H9 (cell line): ENCODE measurements at regions not wholly inside any gene's neighbourhood (a gene's known extent, or its start where the extent isn't known, plus 50 kb on each side); places are given as distances from the start of the nearest gene placed in this dataset.

ENCODE experiments used
- DNase-seq: peaks from one replicate; pipeline ENCODE4 v3.0.0-alpha.2; 2017
- H2AFZ ChIP-seq: one replicate; pipeline ENCODE4 v1.6.1; 2013; ENCODE audit warnings: mild to moderate bottlenecking, low read length, control low read depth, moderate library complexity
- H2AK5ac ChIP-seq: 2 replicates; pipeline ENCODE4 v1.6.1; 2013; ENCODE audit warnings: low read length, control low read depth, mixed read lengths; ENCODE audit not compliant: insufficient read length
- H2BK120ac ChIP-seq: one replicate; pipeline ENCODE4 v1.6.1; 2013; ENCODE audit warnings: low read depth, mild to moderate bottlenecking, low read length, control low read depth, inconsistent platforms; ENCODE audit not compliant: poor library complexity, severe bottlenecking
- H2BK12ac ChIP-seq: 2 replicates; pipeline ENCODE4 v1.6.1; 2013; ENCODE audit warnings: low read length, control low read depth, mixed read lengths, low read depth; ENCODE audit not compliant: insufficient read length
- H2BK15ac ChIP-seq: 2 replicates; pipeline ENCODE4 v1.6.1; 2013; ENCODE audit warnings: low read depth, low read length, control low read depth
- H2BK20ac ChIP-seq: one replicate; pipeline ENCODE4 v1.6.1; 2013; ENCODE audit warnings: low read depth, mild to moderate bottlenecking, low read length, control low read depth, inconsistent platforms; ENCODE audit not compliant: poor library complexity, severe bottlenecking
- H2BK5ac ChIP-seq: 2 replicates; pipeline ENCODE4 v1.6.1; 2013; ENCODE audit warnings: low read length, control low read depth, mixed read lengths; ENCODE audit not compliant: insufficient read length
- H3K14ac ChIP-seq: 2 replicates; pipeline ENCODE4 v1.6.1; 2013; ENCODE audit warnings: low read length, control low read depth; ENCODE audit not compliant: insufficient read depth
- H3K18ac ChIP-seq: 2 replicates; pipeline ENCODE4 v1.6.1; 2013; ENCODE audit warnings: low read depth, mild to moderate bottlenecking, mixed read lengths, low read length, control low read depth; ENCODE audit not compliant: insufficient read length
- H3K23ac ChIP-seq: 2 replicates; pipeline ENCODE4 v1.6.1; 2013; ENCODE audit warnings: low read length, control low read depth, mixed read lengths, low read depth; ENCODE audit not compliant: insufficient read length
- H3K23me2 ChIP-seq: 2 replicates; pipeline ENCODE4 v1.6.1; 2013; ENCODE audit warnings: low read depth, mild to moderate bottlenecking, mixed read lengths, low read length, control low read depth; ENCODE audit not compliant: insufficient read length, poor library complexity, severe bottlenecking
- H3K27ac ChIP-seq: 2 replicates; pipeline ENCODE4 v1.5.1; 2013; ENCODE audit warnings: low read length, control low read depth, mixed read lengths, low read depth; ENCODE audit not compliant: insufficient read length
- H3K27me3 ChIP-seq: 2 replicates; pipeline ENCODE4 v1.6.1; 2013; ENCODE audit warnings: low read length, control low read depth, inconsistent platforms; ENCODE audit not compliant: insufficient read depth
- H3K4ac ChIP-seq: 2 replicates; pipeline ENCODE4 v1.6.1; 2013; ENCODE audit warnings: low read depth, mild to moderate bottlenecking, control low read depth, inconsistent platforms, low read length, moderate library complexity
- H3K4me1 ChIP-seq: 2 replicates; pipeline ENCODE4 v1.6.1; 2013; ENCODE audit warnings: low read length, control low read depth, inconsistent platforms; ENCODE audit not compliant: insufficient read depth
- H3K4me2 ChIP-seq: 2 replicates; pipeline ENCODE4 v1.6.1; 2013; ENCODE audit warnings: low read length, control low read depth, mixed read lengths; ENCODE audit not compliant: insufficient read length, insufficient read depth
- H3K56ac ChIP-seq: 2 replicates; pipeline ENCODE4 v1.6.1; 2013; ENCODE audit warnings: low read depth, mild to moderate bottlenecking, mixed read lengths, low read length, control low read depth; ENCODE audit not compliant: insufficient read length
- H3K79me1 ChIP-seq: 2 replicates; pipeline ENCODE4 v1.6.1; 2013; ENCODE audit warnings: low read depth, mild to moderate bottlenecking, moderate library complexity, low read length, control low read depth, inconsistent platforms; ENCODE audit not compliant: insufficient read depth, poor library complexity, severe bottlenecking
- H3K79me2 ChIP-seq: 2 replicates; pipeline ENCODE4 v1.6.1; 2013; ENCODE audit warnings: low read length, control low read depth, inconsistent platforms; ENCODE audit not compliant: insufficient read depth
- H3K9ac ChIP-seq: 2 replicates; pipeline ENCODE4 v1.6.1; 2013; ENCODE audit warnings: low read length, control low read depth, mixed read lengths; ENCODE audit not compliant: insufficient read length; ENCODE audit errors: extremely low read depth
- H3K9me3 ChIP-seq: one replicate; pipeline ENCODE4 v1.6.1; 2013; ENCODE audit warnings: low read depth, low read length, inconsistent platforms; ENCODE audit not compliant: control insufficient read depth
- H3T11ph ChIP-seq: one replicate; pipeline ENCODE4 v1.6.1; 2013; ENCODE audit warnings: mild to moderate bottlenecking, low read length, control low read depth, inconsistent platforms
- H4K20me1 ChIP-seq: one replicate; pipeline ENCODE4 v1.6.1; 2013; ENCODE audit not compliant: control insufficient read depth, insufficient read length, insufficient read depth
- H4K5ac ChIP-seq: 2 replicates; pipeline ENCODE4 v1.6.1; 2013; ENCODE audit warnings: low read depth, mild to moderate bottlenecking, mixed read lengths, low read length, control low read depth; ENCODE audit not compliant: insufficient read length
- H4K8ac ChIP-seq: replicated peaks from 2 replicates; pipeline ENCODE4 v1.6.1; 2013; ENCODE audit warnings: low read length, control low read depth, mixed read lengths, low read depth; ENCODE audit not compliant: insufficient read length
- H4K91ac ChIP-seq: 2 replicates; pipeline ENCODE4 v1.6.1; 2013; ENCODE audit warnings: low read depth, mild to moderate bottlenecking, moderate library complexity, mixed read lengths, low read length, control low read depth; ENCODE audit not compliant: insufficient read length
- H3K27ac Mint-ChIP-seq, 3 experiments: 2 replicates in 2 of 3; 3 replicates in 1 of 3; pipeline ENCODE4 v1.8.0; 2020 to 2021; ENCODE audit warnings: mixed read lengths in 3 of 3, mild to moderate bottlenecking in 1 of 3, moderate library complexity in 1 of 3
- H3K27me3 Mint-ChIP-seq: 2 replicates; pipeline ENCODE4 v1.8.0; 2021; ENCODE audit warnings: low read depth, mild to moderate bottlenecking, moderate library complexity, mixed read lengths
- H3K36me3 Mint-ChIP-seq, 3 experiments: 2 replicates in 2 of 3; 3 replicates in 1 of 3; pipeline ENCODE4 v1.8.0; 2020 to 2021; ENCODE audit warnings: low read depth in 3 of 3, mixed read lengths in 3 of 3; ENCODE audit not compliant: insufficient read depth in 1 of 3
- H3K4me1 Mint-ChIP-seq, 2 experiments: 2 replicates each; pipeline ENCODE4 v1.8.0; 2020; ENCODE audit warnings: mixed read lengths in 2 of 2
- H3K4me3 Mint-ChIP-seq, 2 experiments: 2 replicates in 1 of 2; 3 replicates in 1 of 2; pipeline ENCODE4 v1.8.0; 2020 to 2021; ENCODE audit warnings: mild to moderate bottlenecking in 2 of 2, mixed read lengths in 2 of 2, moderate library complexity in 1 of 2
- H3K9me3 Mint-ChIP-seq, 2 experiments: 2 replicates in 1 of 2; 3 replicates in 1 of 2; pipeline ENCODE4 v1.8.0; 2020; ENCODE audit warnings: mild to moderate bottlenecking in 2 of 2, mixed read lengths in 2 of 2, moderate library complexity in 1 of 2
- WGBS: extraction: QIAGEN DNeasy Blood & Tissue Kit; methylation state at CpG from one replicate; pipeline ENCODE4 v1.1.7; 2013; ENCODE audit warnings: missing lambda C conversion rate, low lambda C conversion rate, mixed read lengths; ENCODE audit not compliant: insufficient read length; ENCODE audit errors: extremely low coverage; 5-methylcytosine and 5-hydroxymethylcytosine counted together
- TF ChIP-seq, protein P1 (sequence below): fragments of 200-600 bp; sonication (generic); conservative IDR thresholded peaks from 3 replicates; pipeline ENCODE4 v1.8.0; 2021; ENCODE audit warnings: antibody characterized with exemption, mild to moderate bottlenecking

DNA sequence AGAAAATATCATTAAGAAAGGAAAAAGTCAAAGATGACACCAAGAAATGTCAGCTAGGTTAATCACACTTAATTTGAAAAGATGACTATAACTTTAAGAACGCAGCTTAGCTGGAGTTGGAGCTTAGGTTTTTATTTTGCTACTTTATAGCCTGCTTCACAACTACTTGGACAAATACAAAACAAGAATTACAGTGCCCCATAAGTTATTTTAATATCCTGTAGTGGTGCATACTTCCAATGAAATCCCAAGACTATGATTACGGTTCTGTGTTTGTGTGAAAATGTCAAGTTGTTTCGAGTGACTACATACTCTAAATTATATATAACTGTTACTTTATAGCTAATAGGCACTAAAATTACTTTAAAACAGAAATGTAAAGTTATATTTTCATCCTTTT, 244.6 kb upstream of the MGMT start:
- TF ChIP-seq, protein P1, sequence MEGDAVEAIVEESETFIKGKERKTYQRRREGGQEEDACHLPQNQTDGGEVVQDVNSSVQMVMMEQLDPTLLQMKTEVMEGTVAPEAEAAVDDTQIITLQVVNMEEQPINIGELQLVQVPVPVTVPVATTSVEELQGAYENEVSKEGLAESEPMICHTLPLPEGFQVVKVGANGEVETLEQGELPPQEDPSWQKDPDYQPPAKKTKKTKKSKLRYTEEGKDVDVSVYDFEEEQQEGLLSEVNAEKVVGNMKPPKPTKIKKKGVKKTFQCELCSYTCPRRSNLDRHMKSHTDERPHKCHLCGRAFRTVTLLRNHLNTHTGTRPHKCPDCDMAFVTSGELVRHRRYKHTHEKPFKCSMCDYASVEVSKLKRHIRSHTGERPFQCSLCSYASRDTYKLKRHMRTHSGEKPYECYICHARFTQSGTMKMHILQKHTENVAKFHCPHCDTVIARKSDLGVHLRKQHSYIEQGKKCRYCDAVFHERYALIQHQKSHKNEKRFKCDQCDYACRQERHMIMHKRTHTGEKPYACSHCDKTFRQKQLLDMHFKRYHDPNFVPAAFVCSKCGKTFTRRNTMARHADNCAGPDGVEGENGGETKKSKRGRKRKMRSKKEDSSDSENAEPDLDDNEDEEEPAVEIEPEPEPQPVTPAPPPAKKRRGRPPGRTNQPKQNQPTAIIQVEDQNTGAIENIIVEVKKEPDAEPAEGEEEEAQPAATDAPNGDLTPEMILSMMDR = no peak
- H2BK120ac ChIP-seq = no peak overlapping the region

More for the DNA sequence above, 244.6 kb upstream of the MGMT start:
- H3T11ph ChIP-seq = no peak overlapping the region
- H2BK20ac ChIP-seq = no peak overlapping the region
- no peak overlapping the region for H2AK5ac ChIP-seq
- Mint-ChIP-seq H3K9me3 (no peaks in the 10 kb centered on the region), H3K36me3 (no peaks in the 10 kb centered on the region; a peak in 1 of 7 replicates), H3K27ac (no peak overlapping the region), H3K4me3 (no peak overlapping the region), H3K4me1 (no peaks in the 10 kb centered on the region), H3K27me3 (no peaks in the 10 kb centered on the region; the same call in 1 of the 2 replicates)
- H2BK5ac ChIP-seq = no peak overlapping the region
- no peak for DNase-seq
- no peak overlapping the region for H3K9ac ChIP-seq
- H3K23me2 ChIP-seq = no peaks in the 10 kb centered on the region
- no peak overlapping the region for H3K4me2 ChIP-seq
- no peaks in the 10 kb centered on the region for H3K4me1 ChIP-seq
- no peaks in the 10 kb centered on the region for H4K20me1 ChIP-seq
- H3K56ac ChIP-seq = no peak overlapping the region
- no peaks in the 10 kb centered on the region; the same call in 1 of the 2 replicates for H3K79me2 ChIP-seq
- no peaks in the 10 kb centered on the region for H3K79me1 ChIP-seq
- no peaks in the 10 kb centered on the region for H3K27me3 ChIP-seq
- H3K23ac ChIP-seq = no peak overlapping the region
- no peak overlapping the region for H4K5ac ChIP-seq
- no peak overlapping the region for H2BK15ac ChIP-seq
- no peak overlapping the region for H3K4ac ChIP-seq
- H3K18ac ChIP-seq = no peak overlapping the region
- H4K91ac ChIP-seq = no peak overlapping the region
- H2BK12ac ChIP-seq = no peak overlapping the region
- H3K14ac ChIP-seq = no peak overlapping the region
- WGBS = no CpG with 5 or more reads among the region's 3 CpGs
- no peak overlapping the region for H2AFZ ChIP-seq
- H3K9me3 ChIP-seq = no peaks in the 10 kb centered on the region
- H4K8ac ChIP-seq = no peak overlapping the region
- no peak overlapping the region for H3K27ac ChIP-seq
